ENCODE measurements at regions not wholly inside any gene's neighbourhood (a gene's known extent, or its start where the extent isn't known, plus 50 kb on each side); places are given as distances from the start of the nearest gene placed in this dataset.

GRCh38 chr7:13293264-13294002 lies 606.0 kb downstream of the ARL4A start (continued):
- TF ChIP-seq, protein P1, sequence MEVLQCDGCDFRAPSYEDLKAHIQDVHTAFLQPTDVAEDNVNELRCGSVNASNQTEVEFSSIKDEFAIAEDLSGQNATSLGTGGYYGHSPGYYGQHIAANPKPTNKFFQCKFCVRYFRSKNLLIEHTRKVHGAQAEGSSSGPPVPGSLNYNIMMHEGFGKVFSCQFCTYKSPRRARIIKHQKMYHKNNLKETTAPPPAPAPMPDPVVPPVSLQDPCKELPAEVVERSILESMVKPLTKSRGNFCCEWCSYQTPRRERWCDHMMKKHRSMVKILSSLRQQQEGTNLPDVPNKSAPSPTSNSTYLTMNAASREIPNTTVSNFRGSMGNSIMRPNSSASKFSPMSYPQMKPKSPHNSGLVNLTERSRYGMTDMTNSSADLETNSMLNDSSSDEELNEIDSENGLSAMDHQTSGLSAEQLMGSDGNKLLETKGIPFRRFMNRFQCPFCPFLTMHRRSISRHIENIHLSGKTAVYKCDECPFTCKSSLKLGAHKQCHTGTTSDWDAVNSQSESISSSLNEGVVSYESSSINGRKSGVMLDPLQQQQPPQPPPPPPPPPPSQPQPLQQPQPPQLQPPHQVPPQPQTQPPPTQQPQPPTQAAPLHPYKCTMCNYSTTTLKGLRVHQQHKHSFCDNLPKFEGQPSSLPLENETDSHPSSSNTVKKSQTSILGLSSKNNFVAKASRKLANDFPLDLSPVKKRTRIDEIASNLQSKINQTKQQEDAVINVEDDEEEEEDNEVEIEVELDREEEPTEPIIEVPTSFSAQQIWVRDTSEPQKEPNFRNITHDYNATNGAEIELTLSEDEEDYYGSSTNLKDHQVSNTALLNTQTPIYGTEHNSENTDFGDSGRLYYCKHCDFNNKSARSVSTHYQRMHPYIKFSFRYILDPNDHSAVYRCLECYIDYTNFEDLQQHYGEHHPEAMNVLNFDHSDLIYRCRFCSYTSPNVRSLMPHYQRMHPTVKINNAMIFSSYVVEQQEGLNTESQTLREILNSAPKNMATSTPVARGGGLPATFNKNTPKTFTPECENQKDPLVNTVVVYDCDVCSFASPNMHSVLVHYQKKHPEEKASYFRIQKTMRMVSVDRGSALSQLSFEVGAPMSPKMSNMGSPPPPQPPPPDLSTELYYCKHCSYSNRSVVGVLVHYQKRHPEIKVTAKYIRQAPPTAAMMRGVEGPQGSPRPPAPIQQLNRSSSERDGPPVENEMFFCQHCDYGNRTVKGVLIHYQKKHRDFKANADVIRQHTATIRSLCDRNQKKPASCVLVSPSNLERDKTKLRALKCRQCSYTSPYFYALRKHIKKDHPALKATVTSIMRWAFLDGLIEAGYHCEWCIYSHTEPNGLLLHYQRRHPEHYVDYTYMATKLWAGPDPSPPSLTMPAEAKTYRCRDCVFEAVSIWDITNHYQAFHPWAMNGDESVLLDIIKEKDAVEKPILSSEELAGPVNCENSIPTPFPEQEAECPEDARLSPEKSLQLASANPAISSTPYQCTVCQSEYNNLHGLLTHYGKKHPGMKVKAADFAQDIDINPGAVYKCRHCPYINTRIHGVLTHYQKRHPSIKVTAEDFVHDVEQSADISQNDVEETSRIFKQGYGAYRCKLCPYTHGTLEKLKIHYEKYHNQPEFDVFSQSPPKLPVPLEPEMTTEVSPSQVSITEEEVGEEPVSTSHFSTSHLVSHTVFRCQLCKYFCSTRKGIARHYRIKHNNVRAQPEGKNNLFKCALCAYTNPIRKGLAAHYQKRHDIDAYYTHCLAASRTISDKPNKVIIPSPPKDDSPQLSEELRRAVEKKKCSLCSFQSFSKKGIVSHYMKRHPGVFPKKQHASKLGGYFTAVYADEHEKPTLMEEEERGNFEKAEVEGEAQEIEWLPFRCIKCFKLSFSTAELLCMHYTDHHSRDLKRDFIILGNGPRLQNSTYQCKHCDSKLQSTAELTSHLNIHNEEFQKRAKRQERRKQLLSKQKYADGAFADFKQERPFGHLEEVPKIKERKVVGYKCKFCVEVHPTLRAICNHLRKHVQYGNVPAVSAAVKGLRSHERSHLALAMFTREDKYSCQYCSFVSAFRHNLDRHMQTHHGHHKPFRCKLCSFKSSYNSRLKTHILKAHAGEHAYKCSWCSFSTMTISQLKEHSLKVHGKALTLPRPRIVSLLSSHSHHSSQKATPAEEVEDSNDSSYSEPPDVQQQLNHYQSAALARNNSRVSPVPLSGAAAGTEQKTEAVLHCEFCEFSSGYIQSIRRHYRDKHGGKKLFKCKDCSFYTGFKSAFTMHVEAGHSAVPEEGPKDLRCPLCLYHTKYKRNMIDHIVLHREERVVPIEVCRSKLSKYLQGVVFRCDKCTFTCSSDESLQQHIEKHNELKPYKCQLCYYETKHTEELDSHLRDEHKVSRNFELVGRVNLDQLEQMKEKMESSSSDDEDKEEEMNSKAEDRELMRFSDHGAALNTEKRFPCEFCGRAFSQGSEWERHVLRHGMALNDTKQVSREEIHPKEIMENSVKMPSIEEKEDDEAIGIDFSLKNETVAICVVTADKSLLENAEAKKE (CRISPR knock-in tag; IDR thresholded peaks at IDR 0.05) = no peak
- TF ChIP-seq POLR2AphosphoS5 (IDR thresholded peaks at IDR 0.05; ENCODE audit: low read depth) (no peak), EZH2phosphoT487 (IDR thresholded peaks at IDR 0.05; ENCODE audit: unreplicated experiment) (no peak), JUNB (IDR thresholded peaks at IDR 0.05; ENCODE audit: unreplicated experiment) (no peak), ZNF331 (CRISPR knock-in tag; IDR thresholded peaks at IDR 0.05; ENCODE audit: low read depth) (no peak), NANOG (IDR thresholded peaks at IDR 0.05; ENCODE audit: borderline replicate concordance) (no peak)
- TF ChIP-seq, protein P2, sequence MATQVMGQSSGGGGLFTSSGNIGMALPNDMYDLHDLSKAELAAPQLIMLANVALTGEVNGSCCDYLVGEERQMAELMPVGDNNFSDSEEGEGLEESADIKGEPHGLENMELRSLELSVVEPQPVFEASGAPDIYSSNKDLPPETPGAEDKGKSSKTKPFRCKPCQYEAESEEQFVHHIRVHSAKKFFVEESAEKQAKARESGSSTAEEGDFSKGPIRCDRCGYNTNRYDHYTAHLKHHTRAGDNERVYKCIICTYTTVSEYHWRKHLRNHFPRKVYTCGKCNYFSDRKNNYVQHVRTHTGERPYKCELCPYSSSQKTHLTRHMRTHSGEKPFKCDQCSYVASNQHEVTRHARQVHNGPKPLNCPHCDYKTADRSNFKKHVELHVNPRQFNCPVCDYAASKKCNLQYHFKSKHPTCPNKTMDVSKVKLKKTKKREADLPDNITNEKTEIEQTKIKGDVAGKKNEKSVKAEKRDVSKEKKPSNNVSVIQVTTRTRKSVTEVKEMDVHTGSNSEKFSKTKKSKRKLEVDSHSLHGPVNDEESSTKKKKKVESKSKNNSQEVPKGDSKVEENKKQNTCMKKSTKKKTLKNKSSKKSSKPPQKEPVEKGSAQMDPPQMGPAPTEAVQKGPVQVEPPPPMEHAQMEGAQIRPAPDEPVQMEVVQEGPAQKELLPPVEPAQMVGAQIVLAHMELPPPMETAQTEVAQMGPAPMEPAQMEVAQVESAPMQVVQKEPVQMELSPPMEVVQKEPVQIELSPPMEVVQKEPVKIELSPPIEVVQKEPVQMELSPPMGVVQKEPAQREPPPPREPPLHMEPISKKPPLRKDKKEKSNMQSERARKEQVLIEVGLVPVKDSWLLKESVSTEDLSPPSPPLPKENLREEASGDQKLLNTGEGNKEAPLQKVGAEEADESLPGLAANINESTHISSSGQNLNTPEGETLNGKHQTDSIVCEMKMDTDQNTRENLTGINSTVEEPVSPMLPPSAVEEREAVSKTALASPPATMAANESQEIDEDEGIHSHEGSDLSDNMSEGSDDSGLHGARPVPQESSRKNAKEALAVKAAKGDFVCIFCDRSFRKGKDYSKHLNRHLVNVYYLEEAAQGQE (IDR thresholded peaks at IDR 0.05; ENCODE audit: unreplicated experiment) = no peak
- TF ChIP-seq, protein P3, sequence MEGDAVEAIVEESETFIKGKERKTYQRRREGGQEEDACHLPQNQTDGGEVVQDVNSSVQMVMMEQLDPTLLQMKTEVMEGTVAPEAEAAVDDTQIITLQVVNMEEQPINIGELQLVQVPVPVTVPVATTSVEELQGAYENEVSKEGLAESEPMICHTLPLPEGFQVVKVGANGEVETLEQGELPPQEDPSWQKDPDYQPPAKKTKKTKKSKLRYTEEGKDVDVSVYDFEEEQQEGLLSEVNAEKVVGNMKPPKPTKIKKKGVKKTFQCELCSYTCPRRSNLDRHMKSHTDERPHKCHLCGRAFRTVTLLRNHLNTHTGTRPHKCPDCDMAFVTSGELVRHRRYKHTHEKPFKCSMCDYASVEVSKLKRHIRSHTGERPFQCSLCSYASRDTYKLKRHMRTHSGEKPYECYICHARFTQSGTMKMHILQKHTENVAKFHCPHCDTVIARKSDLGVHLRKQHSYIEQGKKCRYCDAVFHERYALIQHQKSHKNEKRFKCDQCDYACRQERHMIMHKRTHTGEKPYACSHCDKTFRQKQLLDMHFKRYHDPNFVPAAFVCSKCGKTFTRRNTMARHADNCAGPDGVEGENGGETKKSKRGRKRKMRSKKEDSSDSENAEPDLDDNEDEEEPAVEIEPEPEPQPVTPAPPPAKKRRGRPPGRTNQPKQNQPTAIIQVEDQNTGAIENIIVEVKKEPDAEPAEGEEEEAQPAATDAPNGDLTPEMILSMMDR (conservative IDR thresholded peaks at IDR 0.05; ENCODE audit: low read depth in 2 of 2) = no peak

Data from GM23338 (cell line).